ENCODE measurements at regions not wholly inside any gene's neighbourhood (a gene's known extent, or its start where the extent isn't known, plus 50 kb on each side); places are given as distances from the start of the nearest gene placed in this dataset.

DNA sequence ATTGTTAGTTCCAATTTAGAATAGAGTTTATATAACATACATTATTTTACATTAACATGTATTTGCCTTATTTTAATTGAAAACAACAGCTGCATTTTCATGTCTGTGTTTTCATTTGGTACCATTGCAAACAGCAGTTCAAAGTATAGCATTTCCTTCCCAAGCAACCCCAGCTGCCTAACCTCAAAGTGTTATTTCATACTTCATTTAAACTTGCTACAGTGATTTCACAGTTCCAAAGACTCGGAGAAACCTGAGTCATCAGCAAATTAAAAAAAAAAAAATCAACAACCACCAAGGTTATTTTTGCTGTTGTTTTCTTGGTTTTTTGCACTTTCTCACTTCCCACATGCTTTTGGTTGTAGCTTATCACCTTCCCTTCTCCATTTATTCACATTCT lies 236.5 kb upstream of the SPHKAP start:
- WGBS (ENCODE audit: insufficient coverage, low coverage, low lambda C conversion rate, missing lambda C conversion rate) = 23% methylated on average over 1 of the region's 1 CpG
- H3K9me3 ChIP-seq = no peaks in the 10 kb centered on the region
- H3K4me3 ChIP-seq = no peak overlapping the region
- no peaks in the 10 kb centered on the region for H3K4me1 ChIP-seq
- ATAC-seq (no peak), DNase-seq (no peak)
- intact Hi-C loops (cut with DNase I) = no loop called here
- H3K36me3 ChIP-seq = no peaks in the 10 kb centered on the region
- H3K27ac ChIP-seq = no peak overlapping the region
- TF ChIP-seq POLR2A (IDR thresholded peaks at IDR 0.05) = no peak
- TF ChIP-seq, protein P1, sequence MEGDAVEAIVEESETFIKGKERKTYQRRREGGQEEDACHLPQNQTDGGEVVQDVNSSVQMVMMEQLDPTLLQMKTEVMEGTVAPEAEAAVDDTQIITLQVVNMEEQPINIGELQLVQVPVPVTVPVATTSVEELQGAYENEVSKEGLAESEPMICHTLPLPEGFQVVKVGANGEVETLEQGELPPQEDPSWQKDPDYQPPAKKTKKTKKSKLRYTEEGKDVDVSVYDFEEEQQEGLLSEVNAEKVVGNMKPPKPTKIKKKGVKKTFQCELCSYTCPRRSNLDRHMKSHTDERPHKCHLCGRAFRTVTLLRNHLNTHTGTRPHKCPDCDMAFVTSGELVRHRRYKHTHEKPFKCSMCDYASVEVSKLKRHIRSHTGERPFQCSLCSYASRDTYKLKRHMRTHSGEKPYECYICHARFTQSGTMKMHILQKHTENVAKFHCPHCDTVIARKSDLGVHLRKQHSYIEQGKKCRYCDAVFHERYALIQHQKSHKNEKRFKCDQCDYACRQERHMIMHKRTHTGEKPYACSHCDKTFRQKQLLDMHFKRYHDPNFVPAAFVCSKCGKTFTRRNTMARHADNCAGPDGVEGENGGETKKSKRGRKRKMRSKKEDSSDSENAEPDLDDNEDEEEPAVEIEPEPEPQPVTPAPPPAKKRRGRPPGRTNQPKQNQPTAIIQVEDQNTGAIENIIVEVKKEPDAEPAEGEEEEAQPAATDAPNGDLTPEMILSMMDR (IDR thresholded peaks at IDR 0.05) = no peak
- no peaks in the 10 kb centered on the region for H3K27me3 ChIP-seq

DNA sequence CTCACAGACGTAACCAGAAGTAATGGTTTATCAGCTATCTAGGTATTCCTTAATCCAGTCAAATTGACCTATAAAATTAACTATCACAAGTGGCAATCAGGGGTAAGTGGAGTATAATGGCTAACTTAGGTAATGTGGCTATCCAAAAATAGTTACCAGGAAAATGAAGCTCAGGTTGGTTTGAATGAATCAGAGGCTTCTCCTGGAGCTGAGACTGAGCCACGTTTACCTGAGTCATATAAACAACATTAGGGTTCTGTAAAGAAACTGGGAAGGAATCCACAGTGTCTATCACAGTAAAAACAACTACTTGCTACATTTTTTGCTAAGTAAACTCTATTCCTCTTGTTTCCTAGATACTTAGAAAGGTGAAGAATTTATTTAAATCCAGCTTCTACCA lies 236.0 kb upstream of the SPHKAP start:
- TF ChIP-seq, protein P1 (IDR thresholded peaks at IDR 0.05) = no peak
- no peak for TF ChIP-seq POLR2A (IDR thresholded peaks at IDR 0.05)

DNA sequence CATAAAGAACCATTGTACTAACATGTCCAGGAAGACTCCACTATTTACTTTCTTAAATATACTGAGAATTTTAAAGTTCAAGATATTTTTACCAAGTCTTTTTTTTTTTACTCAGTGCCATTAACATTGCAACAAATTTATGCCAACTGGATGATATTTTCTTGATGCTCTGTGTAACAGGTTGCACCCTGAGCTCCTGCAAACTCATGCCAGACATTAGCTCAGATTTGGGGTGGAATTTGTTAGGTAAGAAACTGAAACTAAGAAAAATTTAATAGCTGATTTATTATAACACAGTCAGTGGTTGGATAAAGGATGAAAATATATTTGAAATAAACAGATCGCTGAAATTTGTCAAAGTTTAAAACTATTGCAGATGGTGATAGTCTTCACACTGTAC lies 228.6 kb upstream of the SPHKAP start:
- no peak for TF ChIP-seq POLR2A (IDR thresholded peaks at IDR 0.05)
- TF ChIP-seq, protein P1 (IDR thresholded peaks at IDR 0.05) = no peak
- no peaks in the 10 kb centered on the region for H3K9me3 ChIP-seq
- DNase-seq (no peak), ATAC-seq (no peak)
- whole genome bisulfite sequencing (ENCODE audit: insufficient coverage, low coverage, low lambda C conversion rate, missing lambda C conversion rate) = 83% methylated on average over 1 of the region's 1 CpG
- no peak overlapping the region for H3K27ac ChIP-seq
- no peak overlapping the region for H3K4me3 ChIP-seq
- H3K36me3 ChIP-seq = no peaks in the 10 kb centered on the region
- no peaks in the 10 kb centered on the region for H3K27me3 ChIP-seq
- no peaks in the 10 kb centered on the region for H3K4me1 ChIP-seq
- intact Hi-C loops (cut with DNase I) = no loop called here

More for the DNA sequence above, 236.0 kb upstream of the SPHKAP start:
- ATAC-seq (no peak), DNase-seq (no peak)
- intact Hi-C loops (cut with DNase I) = no loop called here
- Histone ChIP-seq H3K36me3 (no peaks in the 10 kb centered on the region), H3K4me3 (no peak overlapping the region), H3K4me1 (no peaks in the 10 kb centered on the region), H3K27ac (no peak overlapping the region), H3K9me3 (no peaks in the 10 kb centered on the region), H3K27me3 (no peaks in the 10 kb centered on the region)
- WGBS (ENCODE audit: insufficient coverage, low coverage, low lambda C conversion rate, missing lambda C conversion rate) = 23% methylated on average over 2 of the region's 2 CpGs

DNA sequence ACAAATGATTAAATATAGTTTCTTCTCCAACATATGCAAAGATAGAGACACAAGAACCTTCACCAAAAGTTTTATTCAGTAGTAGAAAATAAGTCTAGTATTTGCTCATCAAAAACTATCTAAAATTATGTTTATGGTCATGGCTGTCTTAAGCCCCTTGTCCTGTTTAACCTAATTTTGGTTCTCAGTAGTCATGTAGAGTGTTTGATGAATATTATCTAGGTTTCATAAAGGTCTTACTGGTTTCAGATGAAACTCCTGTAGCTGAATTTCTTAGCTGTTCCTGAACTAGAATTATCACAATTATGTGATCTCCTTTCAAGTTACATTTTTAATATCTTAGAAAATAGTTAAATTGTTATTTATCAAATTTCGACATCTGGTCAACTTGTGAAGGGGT lies 228.0 kb upstream of the SPHKAP start:
- intact Hi-C loops (cut with DNase I) = no loop called here
- DNase-seq (no peak), ATAC-seq (no peak)
- no peaks in the 10 kb centered on the region for H3K9me3 ChIP-seq
- TF ChIP-seq, protein P1 (IDR thresholded peaks at IDR 0.05) = no peak
- no peak for TF ChIP-seq POLR2A (IDR thresholded peaks at IDR 0.05)
- no peaks in the 10 kb centered on the region for H3K4me1 ChIP-seq
- H3K36me3 ChIP-seq = no peaks in the 10 kb centered on the region
- H3K27ac ChIP-seq = no peak overlapping the region
- no peak overlapping the region for H3K4me3 ChIP-seq
- 16% methylated on average over 1 of the region's 1 CpG for WGBS (ENCODE audit: insufficient coverage, low coverage, low lambda C conversion rate, missing lambda C conversion rate)
- H3K27me3 ChIP-seq = no peaks in the 10 kb centered on the region

Data from right lobe of liver (tissue), 6 donors.